ENCODE measurements at regions not wholly inside any gene's neighbourhood (a gene's known extent, or its start where the extent isn't known, plus 50 kb on each side); places are given as distances from the start of the nearest gene placed in this dataset.

- no peaks in the 10 kb centered on the region for H3K27me3 ChIP-seq
- H3K27ac ChIP-seq = no peak overlapping the region
- no peak for DNase-seq (ENCODE audit: low spot score in 2 of 2)
- H3K36me3 ChIP-seq = no peaks in the 10 kb centered on the region
- TF ChIP-seq POLR2A (IDR thresholded peaks at IDR 0.05) (no peak), POLR2AphosphoS5 (IDR thresholded peaks at IDR 0.05) (no peak), CTCF (IDR thresholded peaks at IDR 0.05) (no peak)
- H3K9me3 ChIP-seq = no peaks in the 10 kb centered on the region
- intact Hi-C loops (cut with DNase I; ENCODE audit: low total_unique reads) = no loop called here
- no peaks in the 10 kb centered on the region for H3K4me1 ChIP-seq
- H3K4me3 ChIP-seq = no peak overlapping the region
Observed at GRCh38 chr13:22589880-22590279, 590.9 kb upstream of the SGCG start.

- DNase-seq (ENCODE audit: low spot score in 2 of 2) = no peak
- H3K27ac ChIP-seq = no peak overlapping the region
- no peak overlapping the region for H3K4me3 ChIP-seq
- H3K9me3 ChIP-seq = no peaks in the 10 kb centered on the region
- H3K4me1 ChIP-seq = no peaks in the 10 kb centered on the region
- H3K36me3 ChIP-seq = no peaks in the 10 kb centered on the region
- intact Hi-C loops (cut with DNase I; ENCODE audit: low total_unique reads) = no loop called here
- H3K27me3 ChIP-seq = no peaks in the 10 kb centered on the region
- TF ChIP-seq CTCF (IDR thresholded peaks at IDR 0.05) (no peak), POLR2A (IDR thresholded peaks at IDR 0.05) (no peak), POLR2AphosphoS5 (IDR thresholded peaks at IDR 0.05) (no peak)
Observed at GRCh38 chr13:22592515-22592914, 588.3 kb upstream of the SGCG start.

- Histone ChIP-seq H3K36me3 (no peaks in the 10 kb centered on the region), H3K4me3 (no peak overlapping the region), H3K27ac (no peak overlapping the region), H3K27me3 (no peaks in the 10 kb centered on the region), H3K4me1 (no peaks in the 10 kb centered on the region), H3K9me3 (no peaks in the 10 kb centered on the region)
- DNase-seq (ENCODE audit: low spot score in 2 of 2) = no peak
- TF ChIP-seq POLR2AphosphoS5 (IDR thresholded peaks at IDR 0.05) (no peak), CTCF (IDR thresholded peaks at IDR 0.05) (no peak), POLR2A (IDR thresholded peaks at IDR 0.05) (no peak)
- intact Hi-C loops (cut with DNase I; ENCODE audit: low total_unique reads) = no loop called here
Observed at GRCh38 chr13:22594041-22594440, 586.7 kb upstream of the SGCG start.

- no peaks in the 10 kb centered on the region for H3K27me3 ChIP-seq
- intact Hi-C loops (cut with DNase I; ENCODE audit: low total_unique reads) = no loop called here
- no peak overlapping the region for H3K4me3 ChIP-seq
- H3K4me1 ChIP-seq = no peaks in the 10 kb centered on the region
- DNase-seq (ENCODE audit: low spot score in 2 of 2) = no peak
- H3K36me3 ChIP-seq = no peaks in the 10 kb centered on the region
- H3K9me3 ChIP-seq = no peaks in the 10 kb centered on the region
- TF ChIP-seq POLR2AphosphoS5 (IDR thresholded peaks at IDR 0.05) (no peak), POLR2A (IDR thresholded peaks at IDR 0.05) (no peak), CTCF (IDR thresholded peaks at IDR 0.05) (no peak)
- no peak overlapping the region for H3K27ac ChIP-seq
Observed at GRCh38 chr13:22596171-22596863, 584.5 kb upstream of the SGCG start.

- peaks cover 0 to 1% of the 10 kb centered on the region in 2 donors for H3K9me3 ChIP-seq
- no peaks in the 10 kb centered on the region for H3K27me3 ChIP-seq
- TF ChIP-seq POLR2A (IDR thresholded peaks at IDR 0.05) (no peak), CTCF (IDR thresholded peaks at IDR 0.05) (no peak), POLR2AphosphoS5 (IDR thresholded peaks at IDR 0.05) (no peak)
- intact Hi-C loops (cut with DNase I; ENCODE audit: low total_unique reads) = no loop called here
- H3K4me3 ChIP-seq = no peak overlapping the region
- H3K36me3 ChIP-seq = no peaks in the 10 kb centered on the region
- DNase-seq (ENCODE audit: low spot score in 2 of 2) = no peak
- no peak overlapping the region for H3K27ac ChIP-seq
- no peaks in the 10 kb centered on the region for H3K4me1 ChIP-seq
Observed at GRCh38 chr13:22599156-22599555, 581.6 kb upstream of the SGCG start.
